GM19452 (cell line): ENCODE measurements at regions not wholly inside any gene's neighbourhood (a gene's known extent, or its start where the extent isn't known, plus 50 kb on each side); places are given as distances from the start of the nearest gene placed in this dataset.

Experiments used
- ATAC-seq: cut with Tn5 transposase; IDR thresholded peaks from one replicate; pipeline ENCODE4 v1.9.1; 2021; ENCODE audit not compliant: unreplicated experiment

GRCh38 chr14:83314764-83315163 lies 1781.1 kb upstream of the SEL1L start:
- ATAC-seq: no peak

GRCh38 chr14:83316356-83316755 lies 1782.7 kb upstream of the SEL1L start:
- no peak for ATAC-seq

- ATAC-seq: no peak
These were observed 1787.2 kb upstream of the SEL1L start for GRCh38 chr14:83320837-83321236.

- no peak for ATAC-seq
These were observed 1797.9 kb upstream of the SEL1L start for GRCh38 chr14:83331513-83331912.

- ATAC-seq: no peak
These were observed 1808.9 kb upstream of the SEL1L start for GRCh38 chr14:83342590-83342989.

- ATAC-seq: no peak
These were observed 1814.2 kb upstream of the SEL1L start for GRCh38 chr14:83347874-83348273.

GRCh38 chr14:83355609-83356008 lies 1822.0 kb upstream of the SEL1L start:
- ATAC-seq: no peak

- no peak for ATAC-seq
These were observed 1822.4 kb upstream of the SEL1L start for GRCh38 chr14:83356080-83356479.

GRCh38 chr14:83372271-83372670 lies 1838.6 kb upstream of the SEL1L start:
- ATAC-seq: no peak

GRCh38 chr14:83379436-83379835 lies 1845.8 kb upstream of the SEL1L start:
- no peak for ATAC-seq

GRCh38 chr14:83384253-83384652 lies 1850.6 kb upstream of the SEL1L start:
- no peak for ATAC-seq

- no peak for ATAC-seq
These were observed 1861.7 kb upstream of the SEL1L start for GRCh38 chr14:83395321-83395720.

GRCh38 chr14:83416476-83416875 lies 1882.8 kb upstream of the SEL1L start:
- no peak for ATAC-seq

GRCh38 chr14:83419420-83419819 lies 1885.8 kb upstream of the SEL1L start:
- no peak for ATAC-seq

GRCh38 chr14:83421711-83422110 lies 1888.1 kb upstream of the SEL1L start:
- ATAC-seq: no peak

GRCh38 chr14:83425138-83425537 lies 1891.5 kb upstream of the SEL1L start:
- ATAC-seq: no peak

GRCh38 chr14:83425706-83426105 lies 1892.1 kb upstream of the SEL1L start:
- no peak for ATAC-seq

- no peak for ATAC-seq
These were observed 1900.0 kb upstream of the SEL1L start for GRCh38 chr14:83433618-83434017.

- ATAC-seq: no peak
These were observed 1908.1 kb upstream of the SEL1L start for GRCh38 chr14:83441801-83442200.

GRCh38 chr14:83455561-83455960 lies 1921.9 kb upstream of the SEL1L start:
- ATAC-seq: no peak

GRCh38 chr14:83461521-83461920 lies 1927.9 kb upstream of the SEL1L start:
- ATAC-seq: no peak

- no peak for ATAC-seq
These were observed 1929.1 kb upstream of the SEL1L start for GRCh38 chr14:83462759-83463158.

GRCh38 chr14:83463500-83464098 lies 1929.9 kb upstream of the SEL1L start:
- no peak for ATAC-seq
